ENCODE measurements at regions not wholly inside any gene's neighbourhood (a gene's known extent, or its start where the extent isn't known, plus 50 kb on each side); places are given as distances from the start of the nearest gene placed in this dataset.
"Not testable (repeated sequence)": the region's sequence is repeated elsewhere in the genome, so short reads cannot be mapped to it uniquely, and the experiment has no call there.

- no peak for DNase-seq
Measured at GRCh38 chr3:95673215-95673614, 1141.2 kb upstream of the EPHA6 start.

GRCh38 chr3:95705786-95706418 is 1108.5 kb upstream of the EPHA6 start:
- no peak for DNase-seq

GRCh38 chr3:95707268-95707667 is 1107.1 kb upstream of the EPHA6 start:
- no peak for DNase-seq

- DNase-seq = no peak
Measured at GRCh38 chr3:95710684-95711083, 1103.7 kb upstream of the EPHA6 start.

- no peak for DNase-seq
Measured at GRCh38 chr3:95711789-95712188, 1102.6 kb upstream of the EPHA6 start.

- DNase-seq = no peak
Measured at GRCh38 chr3:95715128-95715527, 1099.3 kb upstream of the EPHA6 start.

- no peak for DNase-seq
Measured at GRCh38 chr3:95717048-95717447, 1097.3 kb upstream of the EPHA6 start.

GRCh38 chr3:95718168-95718567 is 1096.2 kb upstream of the EPHA6 start:
- no peak for DNase-seq

GRCh38 chr3:95719481-95719880 is 1094.9 kb upstream of the EPHA6 start:
- DNase-seq = no peak

- DNase-seq = no peak
Measured at GRCh38 chr3:95721938-95722337, 1092.5 kb upstream of the EPHA6 start.

GRCh38 chr3:95725770-95726169 is 1088.6 kb upstream of the EPHA6 start:
- DNase-seq = no peak

GRCh38 chr3:95731753-95732152 is 1082.6 kb upstream of the EPHA6 start:
- no peak for DNase-seq

- DNase-seq = no peak
Measured at GRCh38 chr3:95733336-95733735, 1081.1 kb upstream of the EPHA6 start.

GRCh38 chr3:95738045-95738444 is 1076.3 kb upstream of the EPHA6 start:
- DNase-seq = no peak

GRCh38 chr3:95744896-95745295 is 1069.5 kb upstream of the EPHA6 start:
- DNase-seq = not testable (repeated sequence)

GRCh38 chr3:95750097-95750496 is 1064.3 kb upstream of the EPHA6 start:
- no peak for DNase-seq

- DNase-seq = no peak
Measured at GRCh38 chr3:95751509-95751908, 1062.9 kb upstream of the EPHA6 start.

GRCh38 chr3:95752199-95752598 is 1062.2 kb upstream of the EPHA6 start:
- no peak for DNase-seq

- no peak for DNase-seq
Measured at GRCh38 chr3:95758707-95759106, 1055.7 kb upstream of the EPHA6 start.

- DNase-seq = no peak
Measured at GRCh38 chr3:95759614-95760301, 1054.6 kb upstream of the EPHA6 start.

GRCh38 chr3:95775486-95776094 is 1038.8 kb upstream of the EPHA6 start:
- no peak for DNase-seq

- no peak for DNase-seq
Measured at GRCh38 chr3:95781598-95781997, 1032.8 kb upstream of the EPHA6 start.

GRCh38 chr3:95789111-95789510 is 1025.3 kb upstream of the EPHA6 start:
- no peak for DNase-seq

GRCh38 chr3:95797081-95797480 is 1017.3 kb upstream of the EPHA6 start:
- DNase-seq = no peak

Measured in occipital lobe (tissue), 1 donor.